SK-N-MC (cell line): ENCODE measurements at regions not wholly inside any gene's neighbourhood (a gene's known extent, or its start where the extent isn't known, plus 50 kb on each side); places are given as distances from the start of the nearest gene placed in this dataset.

Experiments used
- EZH2 ChIP-seq: fragments of 200-600 bp; sonication (generic); IDR thresholded peaks from one replicate; pipeline ENCODE4 v1.6.1; 2017; ENCODE audit warnings: antibody characterized with exemption
- POLR2AphosphoS5 ChIP-seq: IDR thresholded peaks from 2 replicates; pipeline ENCODE4 v1.6.1; 2012; ENCODE audit warnings: mild to moderate bottlenecking, low read depth, low read length, borderline replicate concordance

DNA sequence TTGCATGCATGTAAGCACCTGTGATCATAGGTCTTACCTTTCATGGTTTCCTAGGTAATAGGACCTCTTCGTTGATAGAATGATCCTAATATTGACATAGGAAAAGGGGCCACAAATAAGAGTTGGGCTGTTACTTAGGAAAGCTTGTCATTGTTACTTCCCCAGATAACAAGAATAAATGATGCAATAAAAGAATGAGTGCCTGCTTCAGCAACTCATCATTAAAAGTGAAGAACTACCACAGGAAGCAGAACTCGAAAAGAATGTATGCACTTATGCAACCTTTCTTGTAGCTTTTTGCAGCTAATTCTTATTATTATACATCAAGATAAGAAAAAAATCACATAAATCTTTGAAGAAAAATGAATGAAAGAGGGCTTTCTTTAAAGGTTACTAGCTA, 548.6 kb downstream of the LTN1 start:
- TF ChIP-seq EZH2, result no peak
- TF ChIP-seq POLR2AphosphoS5, result no peak
